GM19043 (cell line): ENCODE measurements at regions not wholly inside any gene's neighbourhood (a gene's known extent, or its start where the extent isn't known, plus 50 kb on each side); places are given as distances from the start of the nearest gene placed in this dataset.

Experiments
- ATAC-seq: cut with Tn5 transposase; IDR thresholded peaks from one replicate; pipeline ENCODE4 v1.9.1; 2021; ENCODE audit warnings: low read depth; ENCODE audit not compliant: unreplicated experiment

DNA sequence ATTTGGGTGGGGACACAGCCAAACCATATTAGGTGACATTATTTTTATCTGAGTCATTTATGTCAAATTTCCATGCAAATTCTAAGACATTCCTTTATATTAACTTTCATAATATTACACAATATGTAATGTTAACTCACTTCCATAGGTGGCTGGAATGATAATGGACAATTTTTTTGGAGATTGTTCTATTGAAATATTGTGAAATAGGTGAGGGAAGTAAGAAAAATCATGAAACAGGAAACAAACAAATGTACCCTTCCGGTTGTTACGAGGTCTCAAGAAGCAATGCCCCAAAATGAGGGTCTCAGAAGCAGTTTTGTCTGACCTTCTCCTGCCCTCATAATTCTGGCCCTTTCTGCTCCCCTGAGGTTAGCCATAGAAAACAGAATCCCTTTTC lies 306.5 kb downstream of the HDGFL1 start:
- no peak for ATAC-seq

DNA sequence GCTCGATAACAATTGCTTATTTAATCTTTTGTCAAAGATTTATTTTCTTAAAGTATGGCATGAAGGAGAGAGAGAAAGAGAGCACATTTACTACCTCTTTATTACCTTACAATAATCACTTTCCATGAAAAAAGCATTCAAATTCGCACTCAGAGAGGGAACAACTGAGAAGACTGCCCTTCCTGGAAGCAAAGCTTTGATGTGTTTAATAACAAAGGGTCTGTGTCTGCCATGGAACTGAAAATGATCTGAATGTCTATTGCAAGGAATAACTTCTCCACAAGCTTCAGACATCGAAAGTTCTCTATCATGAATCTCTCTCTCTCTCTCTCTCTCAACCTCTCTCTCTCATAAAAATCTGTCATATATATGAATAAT lies 308.9 kb downstream of the HDGFL1 start:
- ATAC-seq, result no peak

DNA sequence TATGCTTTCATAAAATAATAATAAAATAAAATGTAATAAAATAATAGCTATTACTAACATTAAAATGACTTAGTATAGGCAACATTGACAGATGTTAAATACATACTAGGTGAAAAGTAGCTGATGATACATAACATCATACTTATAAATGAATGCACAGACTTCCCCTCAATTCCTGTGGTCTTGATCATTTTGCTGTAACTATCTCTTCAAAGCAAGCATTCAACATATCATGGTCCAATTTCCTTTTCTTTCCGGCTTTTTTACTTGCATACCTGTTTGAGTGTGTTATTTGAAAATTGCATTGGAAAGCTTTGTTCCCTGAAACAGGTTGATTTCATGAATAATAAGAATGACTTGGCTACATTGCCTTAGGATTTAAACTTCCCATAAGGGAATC lies 309.3 kb downstream of the HDGFL1 start:
- ATAC-seq, result no peak

DNA sequence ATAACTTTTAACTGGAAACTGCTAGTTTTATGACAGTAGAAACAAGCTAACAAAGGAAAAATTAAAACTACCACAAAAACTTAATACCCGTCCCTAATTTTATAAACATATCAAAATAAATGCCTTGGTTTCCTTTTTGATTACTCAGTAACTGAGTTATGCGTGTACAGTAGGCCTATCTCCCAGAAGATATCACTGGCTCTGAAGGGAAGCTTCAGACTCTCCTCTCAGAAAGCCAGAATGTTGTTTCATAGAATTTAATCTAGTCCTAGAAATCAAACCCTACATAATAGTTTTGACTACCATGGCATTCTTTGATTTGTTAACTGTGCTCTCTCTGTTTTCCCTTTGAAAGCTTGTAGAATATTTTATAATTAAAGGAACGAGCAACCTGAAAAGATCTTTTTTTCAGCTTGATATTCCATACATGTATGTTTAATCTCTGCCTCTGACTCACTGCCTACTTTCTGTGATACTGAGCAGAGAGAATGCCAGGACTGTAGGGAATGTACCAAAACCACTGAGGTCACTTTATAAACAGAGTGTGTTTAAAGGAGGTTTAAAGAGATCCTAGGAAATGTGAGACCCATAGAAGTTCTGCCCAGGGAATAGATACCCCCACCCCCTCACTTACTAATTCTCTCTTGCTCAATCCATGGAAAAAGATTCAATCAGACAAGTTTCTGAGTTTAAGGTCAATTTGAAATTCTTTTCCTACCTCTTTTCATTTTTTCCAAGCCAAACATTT lies 311.5 kb downstream of the HDGFL1 start:
- no peak for ATAC-seq

DNA sequence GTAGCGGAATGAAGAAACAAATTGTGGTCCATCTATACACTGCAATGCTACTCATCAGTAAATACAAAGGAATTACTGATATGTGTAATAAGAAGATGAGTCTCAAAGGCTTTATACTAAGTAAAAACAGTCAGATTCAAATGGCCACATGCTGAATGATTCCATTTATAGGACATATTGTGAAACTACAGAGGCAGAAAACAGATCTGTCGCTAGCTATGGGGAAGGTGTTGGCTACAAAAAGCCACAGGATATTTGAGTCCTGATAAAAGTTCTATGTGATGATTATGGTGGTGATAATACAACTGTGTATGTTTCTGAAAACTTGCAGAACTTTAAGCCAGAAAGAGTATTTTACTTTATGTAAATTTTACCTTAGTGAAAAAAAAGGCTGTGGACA lies 313.2 kb downstream of the HDGFL1 start:
- ATAC-seq, result no peak

DNA sequence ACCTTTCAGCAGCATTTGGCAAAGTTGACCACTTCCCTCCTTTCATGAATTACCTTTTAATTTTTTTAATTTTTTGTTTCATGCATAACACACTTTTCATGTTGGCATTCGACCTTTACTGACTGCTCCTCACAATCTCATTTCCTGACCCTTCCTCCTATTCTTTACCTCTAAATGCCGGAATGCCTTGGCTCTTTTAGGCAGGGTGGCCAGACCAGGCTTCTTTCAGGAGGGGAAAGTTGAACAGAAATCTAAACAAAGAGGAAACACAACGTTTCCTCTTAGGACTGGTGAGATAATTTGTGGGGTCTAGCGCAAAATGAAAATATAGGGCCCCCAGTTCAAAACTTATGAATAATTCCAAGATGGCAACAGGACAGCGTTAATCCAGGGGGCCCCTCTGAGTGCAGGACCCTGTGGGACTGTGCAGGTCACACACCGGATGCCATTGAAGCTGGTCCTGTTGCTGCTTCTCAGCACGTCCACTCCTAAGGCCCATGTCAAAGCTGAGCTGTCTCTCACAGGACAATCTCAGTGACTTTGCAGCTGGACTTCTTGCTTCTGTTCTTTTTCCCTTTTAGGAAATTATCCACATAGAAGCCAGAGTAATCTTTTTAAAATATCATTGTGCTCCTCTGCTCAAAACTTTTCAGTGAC lies 313.8 kb downstream of the HDGFL1 start:
- ATAC-seq, result no peak

DNA sequence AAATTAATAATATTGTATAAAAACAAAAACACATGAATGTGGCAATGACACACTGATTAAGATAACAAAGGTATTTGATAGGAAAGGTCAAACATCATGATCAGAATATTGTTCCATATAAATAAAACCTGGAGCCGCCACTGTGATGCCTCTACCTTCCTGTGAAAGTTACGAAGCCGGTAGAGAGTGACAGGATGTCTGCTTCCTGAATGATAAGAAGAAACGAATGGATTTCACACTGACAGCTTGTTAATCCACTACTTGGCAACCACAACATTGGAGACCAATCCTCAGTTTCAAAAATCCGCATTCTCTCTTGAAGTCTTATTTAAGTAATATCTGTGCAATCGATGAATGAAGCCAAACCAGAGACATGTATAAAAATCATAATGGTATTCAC lies 315.1 kb downstream of the HDGFL1 start:
- ATAC-seq, result no peak

DNA sequence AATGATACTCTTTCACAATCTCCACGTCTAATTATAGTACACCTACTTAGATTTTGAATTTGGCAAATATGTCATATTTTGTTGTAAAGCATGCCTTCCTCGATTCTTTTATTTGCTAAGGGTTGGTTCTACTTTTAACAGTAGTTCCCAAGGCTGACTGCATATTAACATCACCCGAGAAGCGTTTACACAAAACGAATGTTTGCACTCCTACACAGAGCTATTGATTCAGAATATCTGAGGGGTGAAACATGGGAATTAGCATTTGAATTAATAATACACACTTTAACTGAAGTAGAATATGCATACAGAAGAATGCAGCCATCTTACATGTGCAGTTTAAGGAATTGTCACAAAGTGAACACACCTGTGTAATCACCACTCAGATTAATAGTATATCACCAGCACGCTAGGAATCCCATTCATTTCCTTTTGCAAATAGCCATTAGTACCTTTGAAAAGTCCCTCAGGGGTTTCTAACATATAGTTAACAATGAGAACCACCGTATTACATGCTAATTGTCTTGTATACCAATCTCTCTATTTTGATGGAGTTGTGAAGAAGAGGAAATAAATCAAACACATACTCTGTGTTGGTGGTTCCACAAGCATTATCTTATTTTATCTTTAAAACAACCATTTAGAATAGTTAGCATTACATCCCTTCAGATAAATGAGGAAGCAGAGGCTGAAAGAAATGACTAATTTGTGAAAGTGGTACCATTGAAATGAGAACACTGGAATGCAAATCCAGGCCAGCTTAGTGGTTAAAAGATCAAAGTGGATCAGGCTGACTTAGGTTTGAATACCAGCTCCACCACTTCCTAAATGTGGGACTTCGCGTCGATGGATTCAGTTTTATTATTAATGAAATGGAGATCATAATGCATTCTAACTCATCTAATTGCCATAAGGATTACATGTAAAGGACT lies 317.6 kb downstream of the HDGFL1 start:
- no peak for ATAC-seq

DNA sequence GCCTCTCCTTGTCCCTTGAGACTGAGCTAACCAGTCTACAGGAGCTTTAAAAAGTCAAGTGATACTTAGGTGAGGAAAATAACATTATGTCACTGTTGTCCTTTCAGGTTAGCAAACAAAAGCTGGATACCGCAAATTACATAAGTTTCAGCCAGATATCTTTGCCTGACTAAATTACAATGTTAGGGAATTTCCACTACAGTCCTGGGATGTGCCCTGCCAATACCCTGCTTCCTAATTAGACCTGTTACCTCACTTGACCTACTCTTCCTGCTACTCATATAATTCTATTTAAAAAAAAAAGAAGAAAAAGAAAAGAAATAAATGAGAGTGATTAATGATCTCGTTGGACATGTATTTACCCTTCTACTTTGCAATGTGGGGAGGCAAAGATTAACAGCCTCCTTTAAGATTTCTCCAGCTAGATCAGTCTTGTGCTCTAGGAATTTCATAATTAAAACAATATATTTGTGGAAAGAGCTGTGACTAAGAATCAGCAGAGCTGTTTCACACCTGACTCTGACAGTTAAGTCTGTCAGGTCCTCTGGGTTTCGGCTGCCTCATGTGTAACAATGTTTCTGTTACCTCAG lies 318.9 kb downstream of the HDGFL1 start:
- ATAC-seq, result no peak

DNA sequence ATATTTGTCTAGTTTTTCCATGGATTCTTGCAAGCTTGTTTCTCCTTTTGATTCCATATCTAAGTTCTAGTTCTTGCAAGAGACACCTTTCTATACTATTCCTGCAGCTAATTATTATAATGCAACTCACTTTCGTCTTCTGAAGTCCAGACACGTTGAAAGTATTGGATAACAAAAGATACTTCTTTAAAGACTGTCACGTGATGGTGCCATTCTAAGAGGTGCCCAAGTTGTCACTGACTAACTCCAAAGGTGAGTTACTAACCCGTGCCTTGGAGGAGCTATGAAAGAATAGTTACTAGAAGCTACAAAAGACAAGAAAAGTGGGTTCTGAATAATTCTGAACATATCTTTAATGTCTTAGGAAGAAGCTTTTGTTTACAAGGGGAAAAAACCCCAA lies 322.6 kb downstream of the HDGFL1 start:
- ATAC-seq, result no peak

DNA sequence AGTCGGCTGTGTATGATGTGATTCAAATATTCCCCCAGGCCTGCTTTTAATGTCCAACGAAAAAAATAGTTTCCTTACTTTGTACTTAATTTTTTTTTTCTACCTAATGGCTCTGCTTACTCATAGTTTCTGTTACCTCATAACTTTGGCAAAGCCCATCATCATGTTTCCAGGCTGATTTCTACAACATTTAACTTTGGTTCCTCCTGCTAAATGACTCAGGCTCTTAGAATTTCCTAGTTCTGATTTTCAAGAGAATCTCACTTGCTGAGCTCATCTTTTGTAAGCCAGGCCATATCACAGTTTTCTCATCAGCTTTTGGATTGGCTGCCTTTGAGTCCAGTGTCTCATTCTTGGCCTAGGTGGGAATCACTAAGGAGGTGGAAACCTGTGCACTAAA lies 323.1 kb downstream of the HDGFL1 start:
- no peak for ATAC-seq

DNA sequence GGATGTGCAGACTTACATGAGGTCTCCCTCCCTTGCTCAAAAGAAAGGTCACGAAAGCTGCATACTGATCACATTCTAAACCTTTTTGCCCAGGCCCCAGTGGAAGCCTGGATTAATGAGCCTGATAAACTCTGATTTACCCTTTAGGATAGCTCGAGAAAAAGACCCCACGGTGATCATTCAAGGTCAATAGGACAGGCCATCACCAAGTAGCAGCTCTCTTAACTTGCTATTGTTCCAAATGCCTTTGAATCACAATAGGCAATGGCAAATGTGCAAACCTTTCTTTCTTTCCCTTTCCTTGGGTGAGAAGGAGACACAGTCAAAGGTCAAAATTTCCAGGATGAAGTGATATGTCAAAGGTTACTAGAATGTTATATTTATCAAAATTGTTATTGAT lies 327.3 kb downstream of the HDGFL1 start:
- no peak for ATAC-seq

DNA sequence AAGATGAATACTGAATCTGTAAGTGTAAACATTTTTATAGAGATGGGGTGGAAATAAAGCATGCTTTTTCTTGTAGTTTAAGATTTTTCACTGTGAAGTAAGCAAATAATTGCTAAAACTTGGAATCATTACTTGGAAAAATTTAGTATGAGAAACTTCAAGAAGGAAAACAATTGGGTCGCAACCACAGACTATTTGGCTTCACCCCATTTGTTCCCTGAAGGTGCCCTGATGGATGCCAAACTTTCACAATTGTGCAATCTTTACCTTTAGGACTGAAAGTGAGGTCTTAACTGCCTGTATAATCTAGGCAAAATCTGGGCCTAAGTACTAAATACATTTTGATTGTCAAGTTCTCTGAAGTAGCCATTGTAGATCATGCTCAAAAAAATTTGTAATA lies 330.1 kb downstream of the HDGFL1 start:
- ATAC-seq, result no peak

DNA sequence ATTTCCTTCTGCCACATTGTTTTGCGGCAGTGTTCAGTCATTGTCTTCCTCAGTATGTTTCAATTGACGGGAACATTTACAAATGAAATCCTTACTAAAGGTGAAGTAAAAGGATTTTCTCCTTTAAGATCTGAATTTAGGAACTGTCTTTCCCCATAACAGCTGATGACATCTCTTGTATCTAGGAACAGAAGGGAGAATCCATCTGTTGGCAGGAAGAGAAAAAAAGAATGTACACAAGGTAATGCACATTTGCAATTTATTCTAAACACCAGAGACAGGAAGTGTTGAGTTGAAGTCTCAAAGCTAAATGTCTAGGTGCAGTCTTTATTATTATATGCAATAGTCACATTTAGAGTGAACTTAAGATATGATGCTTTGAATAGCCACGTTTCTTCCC lies 334.5 kb downstream of the HDGFL1 start:
- no peak for ATAC-seq

DNA sequence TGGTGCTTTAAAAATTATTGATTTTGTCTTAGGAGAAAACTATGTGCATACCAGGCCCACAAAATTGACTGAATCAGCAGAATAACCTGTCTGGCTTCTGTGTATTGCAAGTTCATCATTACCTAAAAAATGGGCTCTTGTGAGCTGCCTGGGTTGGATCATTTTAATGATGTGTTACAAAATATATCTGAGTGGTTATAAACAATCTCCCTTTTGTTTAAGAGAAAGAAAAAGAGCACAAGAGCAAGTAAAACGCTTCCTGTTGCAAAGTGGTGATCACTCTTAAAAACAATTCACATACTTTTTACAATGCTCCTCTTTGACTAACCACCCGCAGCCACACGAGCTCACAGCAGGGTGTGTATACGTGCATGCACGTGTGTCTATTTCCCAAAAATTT lies 335.1 kb downstream of the HDGFL1 start:
- no peak for ATAC-seq

DNA sequence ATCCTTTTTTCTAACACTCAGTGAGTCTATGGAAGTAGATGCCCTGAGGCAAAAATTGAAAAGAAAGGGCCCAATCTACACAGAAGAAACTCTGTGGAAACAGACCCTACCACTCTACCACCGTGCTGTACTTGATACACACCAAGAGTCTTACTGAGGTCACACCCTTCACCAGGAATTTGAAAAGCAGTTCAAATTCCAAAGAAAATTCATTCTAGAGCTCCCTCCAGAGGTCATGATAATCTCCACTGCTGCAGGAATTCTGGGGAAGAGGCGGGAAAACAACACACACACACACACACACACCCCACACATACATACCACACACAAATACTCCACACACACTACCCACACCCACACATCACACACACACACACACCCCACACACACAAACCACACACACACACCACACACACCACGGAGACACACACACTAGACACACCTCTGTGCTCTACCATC lies 336.8 kb downstream of the HDGFL1 start:
- ATAC-seq, result no peak

DNA sequence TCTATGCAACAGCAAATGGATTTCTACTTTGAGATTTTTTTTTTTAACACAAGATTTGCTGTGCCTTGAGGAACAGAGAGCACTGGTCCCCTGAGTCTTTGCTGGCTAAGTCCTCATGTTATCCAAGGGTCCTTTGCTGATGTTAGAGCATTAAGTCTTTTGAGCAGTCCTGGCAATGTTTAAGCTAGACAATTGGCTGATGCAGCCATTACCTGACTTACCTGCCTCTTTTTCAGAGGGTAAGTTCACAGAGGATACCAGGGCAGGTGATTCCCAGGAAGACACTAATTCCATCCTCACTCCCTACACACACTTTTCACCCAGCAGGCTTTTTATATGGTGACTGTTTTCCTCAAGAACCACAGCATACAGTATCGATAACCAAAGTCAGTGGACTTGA lies 337.7 kb downstream of the HDGFL1 start:
- no peak for ATAC-seq

DNA sequence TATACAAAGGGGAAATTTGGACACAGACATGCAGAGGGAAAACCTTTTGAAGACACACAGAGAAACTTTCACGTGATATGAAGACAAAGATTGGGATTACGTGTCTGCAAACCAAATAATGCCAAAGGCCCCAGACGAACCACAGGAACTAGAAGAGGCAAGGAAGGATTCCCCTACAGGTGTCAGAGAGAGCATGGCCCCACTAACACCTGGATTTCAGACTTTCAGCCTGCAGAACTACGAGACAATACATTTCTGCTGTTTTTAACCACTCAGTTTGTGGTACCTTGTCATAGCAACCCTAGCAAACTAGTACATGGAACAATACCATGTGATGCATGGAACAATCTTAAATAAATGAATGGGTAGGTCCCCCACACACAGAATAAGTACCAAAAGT lies 341.0 kb downstream of the HDGFL1 start:
- no peak for ATAC-seq

DNA sequence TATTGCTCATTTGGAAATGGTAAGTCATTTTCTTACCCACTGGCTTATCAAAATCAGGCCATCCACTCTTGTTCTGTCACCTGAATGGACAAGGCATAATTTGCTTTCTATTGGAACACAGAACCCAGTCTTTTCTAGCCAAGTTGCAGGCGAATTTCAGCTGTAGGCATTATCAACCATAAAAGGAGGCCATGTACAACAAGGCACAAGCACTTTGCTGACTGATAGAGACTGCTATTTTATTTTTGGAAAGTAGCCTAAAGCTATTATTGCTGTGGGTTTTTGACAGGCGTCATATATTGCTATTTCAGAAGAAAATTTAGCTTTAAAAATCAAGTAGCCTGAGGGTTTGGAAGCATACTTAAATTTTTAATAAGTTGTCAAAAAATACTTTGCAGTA lies 344.2 kb downstream of the HDGFL1 start:
- no peak for ATAC-seq

DNA sequence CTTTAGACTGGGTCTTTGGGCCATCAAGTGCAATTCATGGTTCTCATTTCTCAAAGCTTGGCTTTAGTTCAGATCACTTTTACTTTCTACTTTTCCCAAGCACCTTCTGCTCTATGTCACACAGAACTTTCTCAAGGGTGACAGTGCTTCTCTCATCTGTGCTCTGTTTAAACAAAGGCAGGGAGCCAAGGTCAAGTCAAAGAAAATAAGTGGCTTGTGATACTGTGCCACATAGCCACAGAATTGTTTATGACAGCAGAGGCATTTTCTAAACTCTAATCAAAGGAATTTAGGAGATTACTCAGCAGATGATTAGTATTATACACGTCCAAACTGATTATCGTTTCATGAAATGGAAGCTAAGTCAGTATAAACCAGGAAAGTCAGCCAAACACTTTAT lies 348.0 kb downstream of the HDGFL1 start:
- no peak for ATAC-seq

DNA sequence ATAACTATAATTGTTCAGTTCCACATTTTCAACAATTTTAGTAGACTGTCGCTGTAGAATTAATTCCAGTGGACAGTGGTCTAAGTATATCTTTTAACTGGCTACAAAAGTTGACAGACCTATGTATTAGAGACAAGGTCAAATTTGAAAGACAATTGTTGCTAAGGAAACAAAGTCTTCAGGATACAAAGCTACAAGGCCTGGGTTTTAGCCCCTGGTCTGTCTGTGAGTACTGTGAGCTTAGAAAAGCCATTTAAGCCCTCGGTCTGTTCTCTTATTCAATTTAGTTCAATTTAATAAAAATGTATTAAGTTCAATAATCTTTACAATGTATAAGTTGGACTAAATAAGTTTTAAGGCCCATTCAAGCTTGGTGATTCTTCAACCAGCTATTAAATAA lies 352.5 kb downstream of the HDGFL1 start:
- ATAC-seq, result no peak
